Upper lobe of right lung (tissue), 1 donor: ENCODE measurements at regions not wholly inside any gene's neighbourhood (a gene's known extent, or its start where the extent isn't known, plus 50 kb on each side); places are given as distances from the start of the nearest gene placed in this dataset.
A peak's percentile ranks its signal among the peaks of the same experiment; 100 is the strongest.

ENCODE experiments used
- ATAC-seq: fragments of 200-7000 bp; cut with Tn5 transposase; one replicate; pipeline ENCODE4 v1.9.1; 2020; ENCODE audit warnings: mild to moderate bottlenecking, moderate library complexity
- DNase-seq: peaks from one replicate; pipeline ENCODE4 v3.0.0-alpha.2; 2020
- H3K27ac ChIP-seq: fragments of 200-600 bp; one replicate; pipeline ENCODE4 v1.8.0; 2022
- H3K27me3 ChIP-seq: fragments of 200-600 bp; one replicate; pipeline ENCODE4 v1.8.0; 2022; ENCODE audit warnings: mild to moderate bottlenecking
- H3K36me3 ChIP-seq: fragments of 200-600 bp; one replicate; pipeline ENCODE4 v1.8.0; 2022
- H3K4me1 ChIP-seq: fragments of 200-600 bp; one replicate; pipeline ENCODE4 v1.8.0; 2022
- H3K4me3 ChIP-seq: fragments of 200-600 bp; one replicate; pipeline ENCODE4 v1.8.0; 2022; ENCODE audit warnings: mild to moderate bottlenecking
- H3K9me3 ChIP-seq: fragments of 200-600 bp; one replicate; pipeline ENCODE4 v1.8.0; 2022
- CTCF ChIP-seq: fragments of 200-600 bp; IDR thresholded peaks from one replicate; pipeline ENCODE4 v1.8.0; 2022; ENCODE audit warnings: antibody characterized with exemption
- intact Hi-C: fragments of 100-400 bp; cut with DNase I; formaldehyde crosslinking; loops from one replicate; pipeline ENCODE4 v1.11.0; 2022
- donor health status: DM: no; HTN: yes; CAD: no; lungs with severe emphysema.

- DNase-seq, result no peak
- Histone ChIP-seq H3K27ac (no peak overlapping the region), H3K9me3 (no peaks in the 10 kb centered on the region), H3K27me3 (no peaks in the 10 kb centered on the region), H3K4me3 (no peak overlapping the region), H3K4me1 (peaks cover 9% of the 10 kb centered on the region), H3K36me3 (no peaks in the 10 kb centered on the region)
- intact Hi-C loops, result no loop called here
- no peak for TF ChIP-seq CTCF
- ATAC-seq, result no peak
Observed at GRCh38 chr6:140069576-140069975, 695.1 kb upstream of the CITED2 start.

- no peak for TF ChIP-seq CTCF
- H3K4me3 ChIP-seq, result no peak overlapping the region
- H3K4me1 ChIP-seq, result peaks cover 11% of the 10 kb centered on the region
- intact Hi-C loops, result no loop called here
- no peaks in the 10 kb centered on the region for H3K27me3 ChIP-seq
- H3K36me3 ChIP-seq, result no peaks in the 10 kb centered on the region
- DNase-seq (no peak), ATAC-seq (no peak)
- H3K9me3 ChIP-seq, result no peaks in the 10 kb centered on the region
- H3K27ac ChIP-seq, result no peak overlapping the region
Observed at GRCh38 chr6:140068801-140069200, 694.4 kb upstream of the CITED2 start.

- H3K27ac ChIP-seq, result no peak overlapping the region
- H3K27me3 ChIP-seq, result no peaks in the 10 kb centered on the region
- no peak overlapping the region for H3K4me3 ChIP-seq
- DNase-seq (no peak), ATAC-seq (no peak)
- H3K9me3 ChIP-seq, result no peaks in the 10 kb centered on the region
- no peak for TF ChIP-seq CTCF
- intact Hi-C loops, result no loop called here
- no peaks in the 10 kb centered on the region for H3K36me3 ChIP-seq
- H3K4me1 ChIP-seq, result peaks cover 13% of the 10 kb centered on the region
Observed at GRCh38 chr6:140064366-140064765, 689.9 kb upstream of the CITED2 start.

GRCh38 chr6:140063021-140063399 is 688.6 kb upstream of the CITED2 start:
- peak overlapping the region; percentile 59 for H3K27ac ChIP-seq
- ATAC-seq (no peak), DNase-seq (no peak)
- TF ChIP-seq CTCF, result no peak
- H3K4me3 ChIP-seq, result no peak overlapping the region
- no peaks in the 10 kb centered on the region for H3K36me3 ChIP-seq
- peaks cover 13% of the 10 kb centered on the region for H3K4me1 ChIP-seq
- H3K9me3 ChIP-seq, result no peaks in the 10 kb centered on the region
- intact Hi-C loops, result no loop called here
- H3K27me3 ChIP-seq, result no peaks in the 10 kb centered on the region

GRCh38 chr6:140062043-140063020 is 687.9 kb upstream of the CITED2 start:
- Histone ChIP-seq H3K36me3 (no peaks in the 10 kb centered on the region), H3K9me3 (no peaks in the 10 kb centered on the region), H3K4me1 (peaks cover 13% of the 10 kb centered on the region), H3K4me3 (no peak overlapping the region), H3K27ac (peak overlapping the region; percentile 59), H3K27me3 (no peaks in the 10 kb centered on the region)
- intact Hi-C loops, result no loop called here
- no peak for TF ChIP-seq CTCF
- ATAC-seq (no peak), DNase-seq (no peak)
